A549 (cell line): ENCODE measurements at regions not wholly inside any gene's neighbourhood (a gene's known extent, or its start where the extent isn't known, plus 50 kb on each side); places are given as distances from the start of the nearest gene placed in this dataset.

Experiments
- CBX8 ChIP-seq: fragments of 200-600 bp; sonication (generic); IDR thresholded peaks from 2 replicates; pipeline ENCODE4 v1.6.1; 2016
- CTCF ChIP-seq: fragments of >200 bp; sonication (Bioruptor Twin); formaldehyde crosslinking; IDR thresholded peaks from 3 replicates; pipeline ENCODE4 v1.5.1; 2016

GRCh38 chr9:86487838-86488233, 133.6 kb upstream of the TUT7 start:
- TF ChIP-seq CTCF (no peak), CBX8 (no peak)
